ENCODE measurements at regions not wholly inside any gene's neighbourhood (a gene's known extent, or its start where the extent isn't known, plus 50 kb on each side); places are given as distances from the start of the nearest gene placed in this dataset.

- DNase-seq (no peak), ATAC-seq (ENCODE audit: poor library complexity) (no peak)
- Histone ChIP-seq H3K27me3 (ENCODE audit: control insufficient read depth in 1 of 2, insufficient read depth in 2 of 2, low read length in 2 of 2) (no peaks in the 10 kb centered on the region), H3K9me3 (ENCODE audit: control insufficient read depth in 1 of 2, insufficient read depth in 1 of 2, low read length in 2 of 2) (peaks cover 0 to 20% of the 10 kb centered on the region in 2 experiments), H3K4me1 (ENCODE audit: insufficient read depth, low read length) (no peaks in the 10 kb centered on the region), H3K36me3 (ENCODE audit: insufficient read depth, low read length) (no peaks in the 10 kb centered on the region), H3K27ac (ENCODE audit: low read depth in 1 of 2, low read length in 2 of 2) (no peak overlapping the region), H3K4me3 (ENCODE audit: low read length) (no peak overlapping the region)
- H3K4me1 Mint-ChIP-seq (ENCODE audit: low read depth): no peaks in the 10 kb centered on the region
- peaks cover 8% of the 10 kb centered on the region for H3K9me3 Mint-ChIP-seq
- H3K36me3 Mint-ChIP-seq (ENCODE audit: low read depth): no peaks in the 10 kb centered on the region
- no peaks in the 10 kb centered on the region for H3K27me3 Mint-ChIP-seq
- ChIA-PET POLR2A (interaction anchor here (0.5 kb wide), 1 partner anchor 123 kb away, joined by 6 read pairs; no protein-coding TSS in a partner anchor), CTCF (interaction anchor here (1.2 kb wide), 1 partner anchor 25 kb away, joined by 3 read pairs; no protein-coding TSS in a partner anchor)
- intact Hi-C loops (cut with DNase I, micrococcal nuclease): no loop called here
- H3K27ac Mint-ChIP-seq: no peak overlapping the region
- TF ChIP-seq CTCF (IDR thresholded peaks at IDR 0.05): no peak
- no peak overlapping the region for H3K4me3 Mint-ChIP-seq
Measured at GRCh38 chr1:188857526-188858087, 1620.1 kb downstream of the BRINP3 start.

DNA sequence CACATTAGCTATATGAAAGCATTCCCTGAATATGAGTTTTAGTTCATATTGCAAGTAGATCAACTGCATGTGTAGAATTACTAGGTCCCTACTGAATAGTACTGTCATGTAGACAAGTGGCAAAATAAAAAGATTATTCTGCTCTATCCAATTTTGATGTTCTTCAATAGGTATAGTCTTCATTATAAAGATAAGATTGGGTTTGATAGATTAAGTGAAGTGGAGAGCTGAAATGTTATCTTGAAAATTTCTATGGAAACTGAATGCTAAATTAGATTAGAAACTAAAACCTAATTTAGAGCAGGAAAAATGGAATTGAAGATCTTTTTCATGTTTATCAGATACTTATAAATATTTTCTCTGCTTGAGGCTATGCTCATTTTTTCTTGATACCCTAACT lies 1610.0 kb downstream of the BRINP3 start:
- no peak for TF ChIP-seq CTCF (IDR thresholded peaks at IDR 0.05)
- Histone ChIP-seq H3K27me3 (ENCODE audit: control insufficient read depth in 1 of 2, insufficient read depth in 2 of 2, low read length in 2 of 2) (no peaks in the 10 kb centered on the region), H3K9me3 (ENCODE audit: control insufficient read depth in 1 of 2, insufficient read depth in 1 of 2, low read length in 2 of 2) (no peaks in the 10 kb centered on the region), H3K4me1 (ENCODE audit: insufficient read depth, low read length) (no peaks in the 10 kb centered on the region), H3K27ac (ENCODE audit: low read depth in 1 of 2, low read length in 2 of 2) (no peak overlapping the region), H3K4me3 (ENCODE audit: low read length) (no peak overlapping the region), H3K36me3 (ENCODE audit: insufficient read depth, low read length) (no peaks in the 10 kb centered on the region)
- Mint-ChIP-seq H3K9me3 (peaks cover 4% of the 10 kb centered on the region), H3K36me3 (ENCODE audit: low read depth) (no peaks in the 10 kb centered on the region), H3K4me1 (ENCODE audit: low read depth) (no peaks in the 10 kb centered on the region), H3K4me3 (no peak overlapping the region), H3K27me3 (no peaks in the 10 kb centered on the region), H3K27ac (no peak overlapping the region)
- ChIA-PET CTCF (no interaction called here), POLR2A (no interaction called here)
- intact Hi-C loops (cut with DNase I, micrococcal nuclease): no loop called here
- ATAC-seq (ENCODE audit: poor library complexity): no peak
- DNase-seq: no peak

DNA sequence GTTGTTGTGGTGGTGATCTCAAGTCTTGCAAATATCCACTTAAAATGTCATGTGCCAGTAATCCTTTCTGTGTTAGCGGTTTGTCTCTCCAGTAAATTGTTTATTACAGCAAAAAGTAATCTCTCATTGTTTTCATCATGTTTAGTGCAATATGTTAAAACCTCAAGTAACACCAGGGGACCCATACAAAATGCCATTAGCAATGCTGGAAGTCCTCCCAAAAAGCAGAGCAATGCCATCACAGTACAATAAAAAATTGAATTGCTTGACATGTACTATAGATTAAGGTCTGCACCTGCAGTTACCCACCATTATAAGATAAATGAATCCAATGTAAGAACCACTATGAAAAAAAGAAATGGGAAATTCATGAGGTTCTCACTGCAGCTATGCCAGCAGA lies 1606.5 kb downstream of the BRINP3 start:
- Histone ChIP-seq H3K9me3 (ENCODE audit: control insufficient read depth in 1 of 2, insufficient read depth in 1 of 2, low read length in 2 of 2) (no peaks in the 10 kb centered on the region), H3K27ac (ENCODE audit: low read depth in 1 of 2, low read length in 2 of 2) (no peak overlapping the region), H3K27me3 (ENCODE audit: control insufficient read depth in 1 of 2, insufficient read depth in 2 of 2, low read length in 2 of 2) (no peaks in the 10 kb centered on the region), H3K36me3 (ENCODE audit: insufficient read depth, low read length) (no peaks in the 10 kb centered on the region), H3K4me1 (ENCODE audit: insufficient read depth, low read length) (no peaks in the 10 kb centered on the region), H3K4me3 (ENCODE audit: low read length) (no peak overlapping the region)
- intact Hi-C loops (cut with DNase I, micrococcal nuclease): no loop called here
- no peaks in the 10 kb centered on the region for H3K4me1 Mint-ChIP-seq (ENCODE audit: low read depth)
- no peaks in the 10 kb centered on the region for H3K27me3 Mint-ChIP-seq
- H3K9me3 Mint-ChIP-seq: no peaks in the 10 kb centered on the region
- no peak overlapping the region for H3K4me3 Mint-ChIP-seq
- ChIA-PET POLR2A (no interaction called here), CTCF (no interaction called here)
- TF ChIP-seq CTCF (IDR thresholded peaks at IDR 0.05): no peak
- H3K27ac Mint-ChIP-seq: no peak overlapping the region
- ATAC-seq (ENCODE audit: poor library complexity) (no peak), DNase-seq (no peak)
- H3K36me3 Mint-ChIP-seq (ENCODE audit: low read depth): no peaks in the 10 kb centered on the region
